Panc1 (cell line): ENCODE measurements at regions not wholly inside any gene's neighbourhood (a gene's known extent, or its start where the extent isn't known, plus 50 kb on each side); places are given as distances from the start of the nearest gene placed in this dataset.

Source experiments
- POLR2AphosphoS5 ChIP-seq: IDR thresholded peaks from 2 replicates; pipeline ENCODE4 v1.6.1; 2012; ENCODE audit warnings: mild to moderate bottlenecking, low read depth, low read length, moderate library complexity
- SIN3A ChIP-seq: IDR thresholded peaks from 2 replicates; pipeline ENCODE4 v1.6.1; 2012; ENCODE audit warnings: low read depth, mild to moderate bottlenecking, low read length, moderate library complexity, borderline replicate concordance; ENCODE audit not compliant: insufficient read depth
- TCF7L2 ChIP-seq: IDR thresholded peaks from 2 replicates; pipeline ENCODE4 v1.6.1; 2011; ENCODE audit warnings: mild to moderate bottlenecking, low read depth, low read length, inconsistent platforms
- TF ChIP-seq, protein P1 (sequence below): fragments of 450-650 bp; IDR thresholded peaks from 2 replicates; pipeline ENCODE4 v1.5.1; 2017; ENCODE audit warnings: mild to moderate bottlenecking
- TF ChIP-seq, protein P2 (sequence below), 2 experiments: IDR thresholded peaks; 2 replicates each; pipeline ENCODE4 v1.6.1; 2011 to 2012; ENCODE audit warnings: low read depth in 2 of 2, control low read depth in 1 of 2, low read length in 1 of 2, mild to moderate bottlenecking in 1 of 2, moderate library complexity in 1 of 2; ENCODE audit not compliant: insufficient read depth in 1 of 2

GRCh38 chr5:165460911-165461310, 1955.5 kb downstream of the MAT2B start:
- TF ChIP-seq, protein P1, sequence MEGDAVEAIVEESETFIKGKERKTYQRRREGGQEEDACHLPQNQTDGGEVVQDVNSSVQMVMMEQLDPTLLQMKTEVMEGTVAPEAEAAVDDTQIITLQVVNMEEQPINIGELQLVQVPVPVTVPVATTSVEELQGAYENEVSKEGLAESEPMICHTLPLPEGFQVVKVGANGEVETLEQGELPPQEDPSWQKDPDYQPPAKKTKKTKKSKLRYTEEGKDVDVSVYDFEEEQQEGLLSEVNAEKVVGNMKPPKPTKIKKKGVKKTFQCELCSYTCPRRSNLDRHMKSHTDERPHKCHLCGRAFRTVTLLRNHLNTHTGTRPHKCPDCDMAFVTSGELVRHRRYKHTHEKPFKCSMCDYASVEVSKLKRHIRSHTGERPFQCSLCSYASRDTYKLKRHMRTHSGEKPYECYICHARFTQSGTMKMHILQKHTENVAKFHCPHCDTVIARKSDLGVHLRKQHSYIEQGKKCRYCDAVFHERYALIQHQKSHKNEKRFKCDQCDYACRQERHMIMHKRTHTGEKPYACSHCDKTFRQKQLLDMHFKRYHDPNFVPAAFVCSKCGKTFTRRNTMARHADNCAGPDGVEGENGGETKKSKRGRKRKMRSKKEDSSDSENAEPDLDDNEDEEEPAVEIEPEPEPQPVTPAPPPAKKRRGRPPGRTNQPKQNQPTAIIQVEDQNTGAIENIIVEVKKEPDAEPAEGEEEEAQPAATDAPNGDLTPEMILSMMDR, result no peak
- TF ChIP-seq, protein P2, sequence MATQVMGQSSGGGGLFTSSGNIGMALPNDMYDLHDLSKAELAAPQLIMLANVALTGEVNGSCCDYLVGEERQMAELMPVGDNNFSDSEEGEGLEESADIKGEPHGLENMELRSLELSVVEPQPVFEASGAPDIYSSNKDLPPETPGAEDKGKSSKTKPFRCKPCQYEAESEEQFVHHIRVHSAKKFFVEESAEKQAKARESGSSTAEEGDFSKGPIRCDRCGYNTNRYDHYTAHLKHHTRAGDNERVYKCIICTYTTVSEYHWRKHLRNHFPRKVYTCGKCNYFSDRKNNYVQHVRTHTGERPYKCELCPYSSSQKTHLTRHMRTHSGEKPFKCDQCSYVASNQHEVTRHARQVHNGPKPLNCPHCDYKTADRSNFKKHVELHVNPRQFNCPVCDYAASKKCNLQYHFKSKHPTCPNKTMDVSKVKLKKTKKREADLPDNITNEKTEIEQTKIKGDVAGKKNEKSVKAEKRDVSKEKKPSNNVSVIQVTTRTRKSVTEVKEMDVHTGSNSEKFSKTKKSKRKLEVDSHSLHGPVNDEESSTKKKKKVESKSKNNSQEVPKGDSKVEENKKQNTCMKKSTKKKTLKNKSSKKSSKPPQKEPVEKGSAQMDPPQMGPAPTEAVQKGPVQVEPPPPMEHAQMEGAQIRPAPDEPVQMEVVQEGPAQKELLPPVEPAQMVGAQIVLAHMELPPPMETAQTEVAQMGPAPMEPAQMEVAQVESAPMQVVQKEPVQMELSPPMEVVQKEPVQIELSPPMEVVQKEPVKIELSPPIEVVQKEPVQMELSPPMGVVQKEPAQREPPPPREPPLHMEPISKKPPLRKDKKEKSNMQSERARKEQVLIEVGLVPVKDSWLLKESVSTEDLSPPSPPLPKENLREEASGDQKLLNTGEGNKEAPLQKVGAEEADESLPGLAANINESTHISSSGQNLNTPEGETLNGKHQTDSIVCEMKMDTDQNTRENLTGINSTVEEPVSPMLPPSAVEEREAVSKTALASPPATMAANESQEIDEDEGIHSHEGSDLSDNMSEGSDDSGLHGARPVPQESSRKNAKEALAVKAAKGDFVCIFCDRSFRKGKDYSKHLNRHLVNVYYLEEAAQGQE (IDR thresholded peaks at IDR 0.05; ENCODE audit: insufficient read depth in 1 of 2, low read depth in 2 of 2, low read length in 1 of 2), result no peak
- TF ChIP-seq POLR2AphosphoS5, result no peak
- no peak for TF ChIP-seq SIN3A
- no peak for TF ChIP-seq TCF7L2
